ENCODE measurements at regions not wholly inside any gene's neighbourhood (a gene's known extent, or its start where the extent isn't known, plus 50 kb on each side); places are given as distances from the start of the nearest gene placed in this dataset.
"Not testable (repeated sequence)": the region's sequence is repeated elsewhere in the genome, so short reads cannot be mapped to it uniquely, and the experiment has no call there.

DNA sequence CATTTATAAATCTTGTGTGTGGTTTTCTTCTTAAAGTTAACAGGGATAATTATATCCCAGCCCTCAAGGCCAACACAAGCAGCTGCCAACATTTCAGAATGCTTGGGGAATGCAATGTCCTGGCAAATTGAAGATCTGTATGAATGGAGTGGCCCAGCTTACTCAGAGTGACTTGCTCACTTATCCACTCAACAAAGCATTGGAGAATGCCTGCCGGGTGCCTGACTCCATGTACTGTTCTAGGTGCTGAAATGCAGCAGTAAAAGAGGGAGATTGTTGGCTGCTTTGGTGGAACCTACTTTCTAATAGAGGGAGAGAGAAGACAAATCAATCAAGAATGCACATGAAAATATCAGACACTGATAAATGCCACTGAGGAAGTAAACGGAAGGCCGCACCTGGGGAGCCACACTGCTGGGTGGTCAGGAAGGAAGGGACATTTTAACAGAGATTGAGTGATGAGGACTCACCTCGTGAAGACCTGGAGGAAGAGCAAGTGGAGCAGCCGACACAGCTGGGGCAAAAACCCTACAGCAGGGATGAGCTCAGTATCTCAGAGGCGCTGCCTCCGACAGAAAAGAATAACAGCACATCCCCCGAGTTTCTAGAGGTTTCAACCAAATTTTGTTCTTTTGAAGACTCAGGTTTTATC lies 61.2 kb upstream of the VASH1 start:
- DNase-seq (ENCODE audit: low read depth): no peak

DNA sequence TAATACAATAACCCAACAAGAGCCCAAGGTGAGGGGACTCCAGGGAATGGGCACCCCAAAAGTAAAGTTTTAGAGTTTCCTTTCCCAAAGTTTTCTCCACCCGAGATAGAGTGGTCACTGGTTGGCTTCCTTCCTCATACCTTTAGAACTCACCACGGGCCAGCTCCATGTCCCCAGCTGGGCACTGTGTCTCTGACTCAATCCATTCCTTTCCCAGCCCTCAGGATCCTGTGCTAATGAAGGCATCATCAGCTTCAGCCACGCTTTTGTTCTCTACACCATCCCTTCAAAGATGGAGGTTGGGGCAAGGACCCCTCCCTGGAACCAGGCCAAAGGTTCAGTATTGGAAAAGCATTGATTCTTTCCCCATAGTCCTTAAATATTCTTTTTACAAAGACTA lies 59.8 kb upstream of the VASH1 start:
- no peak for DNase-seq (ENCODE audit: low read depth)

DNA sequence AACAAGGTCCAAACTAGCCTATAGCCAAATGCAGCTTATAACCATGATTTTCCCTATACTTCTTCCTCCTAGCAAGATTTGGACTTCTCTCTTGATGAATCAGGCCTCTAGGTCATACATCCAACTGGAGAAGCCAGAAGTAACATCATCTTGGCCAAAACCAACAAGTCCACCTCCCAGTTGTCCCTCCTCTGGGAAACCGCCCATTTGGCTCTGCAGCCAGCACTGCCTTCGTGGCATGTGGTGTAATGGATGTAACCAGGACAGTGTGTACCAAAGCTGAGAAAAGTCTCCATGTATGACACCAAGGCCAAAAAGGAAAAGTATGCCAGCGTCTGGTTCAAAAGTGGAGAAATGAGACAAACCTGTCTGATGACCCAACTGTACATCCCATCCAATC lies 59.3 kb upstream of the VASH1 start:
- no peak for DNase-seq (ENCODE audit: low read depth)

DNA sequence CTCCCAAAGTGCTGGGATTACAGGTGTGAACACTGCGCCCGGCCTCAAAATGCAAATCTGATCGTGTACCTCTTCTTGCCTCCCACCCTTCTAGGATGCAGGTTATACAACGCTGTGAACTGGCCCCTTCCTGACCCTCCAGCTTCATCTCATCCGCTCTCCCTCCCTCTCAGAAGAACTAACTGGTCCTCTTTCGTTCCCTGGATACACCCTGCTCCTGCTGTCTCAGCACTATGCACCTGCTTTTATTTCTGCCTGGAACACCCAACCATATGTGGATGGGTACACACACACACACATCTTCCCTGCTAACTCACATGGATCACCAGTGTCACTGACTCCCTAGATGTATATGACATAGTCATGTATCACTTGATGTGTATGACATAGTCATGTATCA lies 56.1 kb upstream of the VASH1 start:
- DNase-seq (ENCODE audit: low read depth): no peak

DNA sequence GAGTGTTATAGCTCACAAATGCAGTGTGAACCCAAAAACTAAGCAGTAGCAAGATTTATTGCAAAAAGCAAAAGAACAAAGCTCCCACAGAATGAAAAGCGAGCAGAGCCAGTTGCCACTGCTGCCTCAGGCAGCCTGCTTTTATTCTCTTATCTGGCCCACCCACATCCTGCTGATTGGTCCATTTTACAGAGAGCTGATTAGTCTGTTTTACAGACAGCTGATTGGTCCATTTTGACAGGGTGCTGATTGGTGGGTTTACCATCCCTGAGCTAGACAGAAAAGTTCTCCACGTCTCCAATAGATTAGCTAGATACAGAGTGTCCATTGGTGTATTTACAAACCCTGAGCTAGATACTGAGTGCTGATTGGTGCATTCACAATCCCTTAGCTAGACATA lies 55.1 kb upstream of the VASH1 start:
- not testable (repeated sequence) for DNase-seq (ENCODE audit: low read depth)

DNA sequence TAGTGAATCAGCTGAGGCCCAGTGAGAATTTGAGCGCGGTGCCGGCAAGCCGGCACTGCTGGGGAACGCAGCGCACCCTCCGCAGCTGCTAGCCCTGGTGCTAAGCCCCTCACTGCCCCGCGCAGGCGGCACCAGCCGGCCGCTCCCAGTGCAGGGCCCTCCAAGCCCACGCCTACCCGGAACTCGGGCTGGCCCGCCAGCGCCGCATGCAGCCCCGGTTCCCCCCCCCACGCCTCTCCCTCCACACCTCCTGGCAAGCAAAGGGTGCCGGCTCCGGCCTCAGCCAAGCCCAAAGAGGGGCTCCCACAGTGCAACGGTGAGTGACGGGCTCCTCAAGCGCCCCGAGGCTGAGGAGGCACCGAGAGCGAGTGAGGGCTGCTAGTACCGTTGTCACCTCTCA lies 54.5 kb upstream of the VASH1 start:
- no peak for DNase-seq (ENCODE audit: low read depth)

DNA sequence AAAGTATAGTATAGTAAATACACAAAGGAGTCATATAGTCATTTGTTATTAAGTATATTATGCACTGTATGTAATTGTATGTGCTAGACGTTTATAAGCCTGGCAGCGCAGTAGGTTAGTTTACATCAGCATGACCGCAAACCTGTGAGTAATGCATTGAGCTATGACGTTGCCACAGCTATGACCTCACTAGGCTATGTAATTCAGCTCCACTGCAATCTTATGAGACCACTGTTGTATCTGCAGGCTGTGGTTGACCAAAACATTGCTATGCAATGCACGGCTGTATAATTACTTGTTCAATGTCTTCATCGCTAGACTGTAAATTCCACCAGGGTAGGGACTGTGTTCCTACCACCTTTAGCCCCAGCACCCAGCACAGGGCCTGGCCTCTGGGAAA lies 53.2 kb upstream of the VASH1 start:
- no peak for DNase-seq (ENCODE audit: low read depth)

DNA sequence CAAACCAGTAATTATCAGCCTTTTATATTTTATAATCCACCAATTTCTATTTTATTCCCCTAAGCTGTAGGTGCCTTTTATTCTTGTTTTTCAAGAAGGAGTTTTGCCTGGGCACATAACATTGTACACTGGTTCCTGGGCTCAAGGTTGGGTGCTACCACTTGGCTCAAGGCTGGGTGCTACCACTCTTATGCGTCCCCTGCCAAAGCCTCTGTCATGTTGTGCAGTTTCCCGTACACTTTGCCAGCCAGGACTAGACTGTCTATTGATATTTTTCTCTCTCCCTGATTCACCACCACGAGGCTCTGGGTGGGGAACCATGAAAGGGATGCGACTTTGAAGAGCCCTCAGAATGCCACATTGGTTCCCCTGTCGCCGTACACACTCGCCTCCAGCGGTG lies 52.5 kb upstream of the VASH1 start:
- DNase-seq (ENCODE audit: low read depth): no peak

DNA sequence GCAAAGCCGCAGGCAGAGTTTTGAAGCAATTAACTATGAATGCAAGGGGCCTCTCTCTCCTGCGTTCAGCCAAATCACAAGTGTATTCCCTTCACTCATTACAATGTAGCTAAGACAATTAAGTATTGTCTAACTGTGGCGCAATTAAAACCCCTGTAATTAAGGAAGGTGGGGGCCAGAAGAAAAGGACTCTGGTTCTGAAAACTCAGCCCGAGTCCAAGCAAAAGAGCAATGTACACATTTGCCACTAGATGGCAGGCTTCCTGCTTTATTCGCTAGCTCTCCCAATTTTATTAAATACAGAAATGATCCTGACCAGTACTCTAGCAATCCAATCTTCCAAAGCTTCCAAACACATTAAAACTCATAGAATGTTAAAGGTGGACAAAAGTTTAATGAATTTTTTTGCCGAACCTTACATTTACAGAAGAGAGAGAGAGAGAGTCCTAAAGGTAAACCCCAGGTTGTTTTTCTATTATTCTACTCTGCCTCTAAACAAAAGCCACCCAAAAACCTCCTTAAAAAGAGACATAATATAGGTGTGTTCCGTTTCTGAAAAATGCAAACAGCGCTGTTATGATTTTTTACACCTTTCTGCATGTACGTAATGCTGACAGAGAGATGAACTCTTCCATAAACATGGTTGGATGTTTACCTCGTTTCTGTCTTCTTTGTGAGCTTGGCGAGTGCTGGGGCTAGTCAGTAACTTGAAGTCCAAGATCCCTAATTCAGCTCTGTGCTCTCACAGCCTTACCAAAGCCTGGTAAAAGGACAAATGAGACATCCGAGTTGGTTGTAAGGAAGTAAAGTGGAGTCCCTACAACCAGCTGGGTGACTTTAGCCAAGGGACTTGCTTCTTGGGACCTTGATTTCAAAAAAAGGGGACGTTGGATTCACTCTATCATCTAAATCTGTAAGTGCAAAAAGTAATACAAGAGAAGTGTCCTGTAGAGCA lies 50.9 kb upstream of the VASH1 start:
- DNase-seq (ENCODE audit: low read depth): peak; percentile 18

Data from fibroblast of the conjunctiva (primary cell).